ENCODE measurements at regions not wholly inside any gene's neighbourhood (a gene's known extent, or its start where the extent isn't known, plus 50 kb on each side); places are given as distances from the start of the nearest gene placed in this dataset.

DNA sequence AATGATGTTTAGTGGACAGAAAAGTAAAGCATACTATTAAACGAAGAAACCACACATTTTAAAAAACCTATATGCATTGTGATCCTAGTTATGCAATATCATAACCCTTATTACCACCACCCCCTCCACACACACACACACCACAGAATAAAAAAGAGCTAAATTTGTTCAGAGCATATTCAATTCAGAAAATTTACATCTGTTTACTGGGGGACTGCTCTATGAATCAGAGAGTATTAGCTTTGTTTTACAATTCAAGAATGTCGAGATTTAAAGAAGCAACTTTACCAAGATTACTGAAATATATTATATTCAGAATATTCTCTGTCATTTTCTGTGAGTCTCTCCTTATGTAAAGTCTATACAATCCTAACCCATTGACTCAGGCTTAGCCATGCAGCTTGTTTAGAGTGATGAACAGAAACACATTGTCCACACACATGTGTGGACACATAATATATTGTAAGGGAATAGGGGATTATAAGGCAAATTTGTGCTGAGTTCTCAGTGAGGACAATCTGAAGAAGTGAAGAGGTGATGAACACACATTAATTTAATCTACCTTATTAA is 369.6 kb upstream of the MARCKS start:
- DNase-seq (ENCODE audit: low spot score) = no peak
- intact Hi-C loops (cut with DNase I) = no loop called here
- ATAC-seq = no peak

GRCh38 chr6:113488061-113488460 is 369.1 kb upstream of the MARCKS start:
- intact Hi-C loops (cut with DNase I) = no loop called here
- no peak for DNase-seq (ENCODE audit: low spot score)
- peak; percentile 62 for ATAC-seq

DNA sequence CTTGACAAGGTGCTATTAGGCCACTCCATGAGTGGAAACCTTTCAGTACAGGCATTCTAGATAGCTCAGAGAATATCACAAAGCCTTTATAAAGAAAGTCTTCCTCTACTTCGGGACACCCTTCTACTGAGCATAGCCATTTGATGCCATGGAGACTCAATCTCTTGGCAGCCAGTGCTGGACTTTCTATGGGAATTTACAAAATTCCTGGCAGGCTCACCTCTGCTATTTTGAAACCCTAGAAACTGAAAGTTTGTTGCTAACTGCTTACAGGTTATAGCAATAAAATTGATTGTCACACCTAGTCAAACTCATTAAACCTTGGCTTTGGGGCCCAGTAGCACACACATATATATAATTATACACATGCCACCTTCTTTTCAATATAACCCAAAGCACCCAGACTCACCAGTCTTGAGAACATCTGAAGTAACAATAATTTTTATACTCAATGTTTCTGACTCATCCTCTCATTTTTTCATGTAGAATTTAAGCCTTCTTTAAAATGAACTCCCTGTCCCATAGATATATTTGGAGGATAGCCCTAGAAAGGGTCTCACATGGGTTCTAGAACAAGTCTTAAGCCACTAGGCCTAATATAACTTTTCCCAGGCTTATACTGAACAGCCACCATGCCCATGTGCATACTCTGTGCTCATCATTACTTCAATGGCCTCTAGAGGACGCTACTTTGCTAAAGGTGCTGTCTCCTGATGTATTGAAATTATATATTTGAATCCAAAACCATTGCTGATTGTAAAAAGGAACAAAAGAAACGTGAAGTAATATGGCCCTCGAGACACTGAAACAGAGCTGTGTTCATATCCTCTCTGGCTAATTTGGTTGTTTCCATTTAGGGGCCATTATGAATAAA is 368.1 kb upstream of the MARCKS start:
- DNase-seq (ENCODE audit: low spot score) (no peak), ATAC-seq (no peak)
- intact Hi-C loops (cut with DNase I) = no loop called here

- no peak for ATAC-seq
- no peak for DNase-seq (ENCODE audit: low spot score)
Observed at GRCh38 chr6:113489952-113490746, 367.0 kb upstream of the MARCKS start.

GRCh38 chr6:113491376-113491775 is 365.8 kb upstream of the MARCKS start:
- intact Hi-C loops (cut with DNase I) = no loop called here
- no peak for DNase-seq (ENCODE audit: low spot score)
- no peak for ATAC-seq

More at GRCh38 chr6:113489952-113490746, 367.0 kb upstream of the MARCKS start:
- intact Hi-C loops (cut with DNase I) = no loop called here

- intact Hi-C loops (cut with DNase I) = no loop called here
- ATAC-seq = no peak
- DNase-seq (ENCODE audit: low spot score) = no peak
Observed at GRCh38 chr6:113493991-113494390, 363.2 kb upstream of the MARCKS start.

DNA sequence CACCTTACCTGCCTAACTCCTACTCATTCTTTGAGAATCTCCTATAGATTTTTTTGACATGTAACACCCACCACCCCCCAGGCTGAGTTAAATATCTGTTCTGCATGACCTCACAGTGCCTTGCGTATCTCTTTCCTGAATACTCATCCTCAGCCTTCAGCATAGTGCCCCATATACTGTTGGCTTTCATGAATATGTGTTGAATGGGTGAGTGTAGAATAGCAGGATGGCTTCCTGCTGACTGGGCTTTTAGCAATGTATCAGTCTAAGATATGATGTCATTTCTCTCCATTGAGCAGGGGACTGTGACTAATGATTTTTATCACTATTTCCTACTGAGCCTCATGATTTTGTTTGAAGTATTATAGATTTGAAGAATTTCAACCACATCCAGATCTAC is 361.6 kb upstream of the MARCKS start:
- intact Hi-C loops (cut with DNase I) = no loop called here
- ATAC-seq (no peak), DNase-seq (ENCODE audit: low spot score) (no peak)

DNA sequence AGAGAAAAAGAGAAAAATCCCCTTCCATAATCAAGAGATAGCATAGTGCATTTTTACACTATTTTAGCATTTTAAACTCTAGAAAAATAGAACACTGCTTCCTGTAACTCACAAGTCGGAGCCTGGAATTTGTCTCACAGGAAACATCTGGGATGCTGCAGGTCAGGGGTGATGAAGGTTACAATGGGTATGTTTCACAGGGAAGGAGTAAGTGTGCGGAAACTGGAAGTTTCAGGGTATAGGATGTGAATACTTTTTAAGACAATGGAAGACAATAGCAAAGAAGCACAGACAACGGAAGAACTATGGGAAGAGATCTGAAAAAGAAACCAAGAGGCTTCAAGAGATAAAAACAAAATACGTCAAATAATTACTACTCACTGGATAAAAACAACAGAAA is 361.0 kb upstream of the MARCKS start:
- intact Hi-C loops (cut with DNase I) = no loop called here
- ATAC-seq = no peak
- DNase-seq (ENCODE audit: low spot score) = no peak

DNA sequence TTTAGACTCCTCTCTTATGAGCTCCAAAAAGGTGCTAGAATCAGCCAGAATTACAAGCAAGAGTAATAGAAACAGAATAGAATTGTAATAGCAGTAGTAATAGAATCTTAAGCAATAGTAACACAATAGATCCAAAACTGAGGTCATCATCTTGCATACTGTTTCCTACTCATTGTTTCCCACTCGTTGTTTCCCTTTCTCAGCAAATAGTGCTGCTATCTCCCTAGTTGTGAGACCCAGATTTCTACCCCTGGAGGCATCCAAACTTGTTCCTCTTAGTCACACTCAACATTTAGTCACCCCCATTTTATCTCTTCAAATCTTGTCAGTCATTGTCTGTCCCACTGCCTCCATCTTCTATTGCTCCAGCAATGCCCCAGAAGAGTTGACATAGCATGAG is 356.9 kb upstream of the MARCKS start:
- DNase-seq (ENCODE audit: low spot score) (no peak), ATAC-seq (no peak)
- intact Hi-C loops (cut with DNase I) = no loop called here

- intact Hi-C loops (cut with DNase I) = no loop called here
- no peak for ATAC-seq
Observed at GRCh38 chr6:113505084-113505699, 352.0 kb upstream of the MARCKS start.

DNA sequence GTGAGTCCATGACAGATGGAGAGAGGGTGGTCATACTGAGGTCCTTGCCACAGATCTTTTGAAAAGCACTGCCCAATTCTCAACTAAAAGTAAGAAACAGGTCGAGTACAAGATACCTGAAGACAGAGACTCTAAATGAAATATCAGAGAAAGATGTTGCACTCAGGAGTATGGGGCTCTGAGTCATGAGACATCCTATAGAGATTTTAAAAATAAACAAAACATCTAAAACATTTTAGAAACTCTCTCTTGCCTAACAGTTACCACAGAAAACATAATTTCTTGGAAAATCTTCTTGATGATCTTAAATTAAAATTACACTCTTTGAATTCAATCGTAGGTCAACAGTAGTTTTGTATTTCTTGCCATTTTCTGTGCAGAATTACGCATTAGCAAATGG is 348.9 kb upstream of the MARCKS start:
- intact Hi-C loops (cut with DNase I) = no loop called here
- no peak for ATAC-seq

More at GRCh38 chr6:113505084-113505699, 352.0 kb upstream of the MARCKS start:
- no peak for DNase-seq (ENCODE audit: low spot score)

GRCh38 chr6:113511100-113511499 is 346.0 kb upstream of the MARCKS start:
- DNase-seq (ENCODE audit: low spot score) (no peak), ATAC-seq (no peak)
- intact Hi-C loops (cut with DNase I) = no loop called here

More for the DNA sequence above, 348.9 kb upstream of the MARCKS start:
- DNase-seq (ENCODE audit: low spot score) = no peak

- DNase-seq (ENCODE audit: low spot score) = no peak
- intact Hi-C loops (cut with DNase I) = no loop called here
- no peak for ATAC-seq
Observed at GRCh38 chr6:113512576-113512975, 344.6 kb upstream of the MARCKS start.

- DNase-seq (ENCODE audit: low spot score) = no peak
- no peak for ATAC-seq
- intact Hi-C loops (cut with DNase I) = no loop called here
Observed at GRCh38 chr6:113513086-113513485, 344.1 kb upstream of the MARCKS start.

- DNase-seq (ENCODE audit: low spot score) = no peak
- intact Hi-C loops (cut with DNase I) = no loop called here
- no peak for ATAC-seq
Observed at GRCh38 chr6:113522376-113522775, 334.8 kb upstream of the MARCKS start.

DNA sequence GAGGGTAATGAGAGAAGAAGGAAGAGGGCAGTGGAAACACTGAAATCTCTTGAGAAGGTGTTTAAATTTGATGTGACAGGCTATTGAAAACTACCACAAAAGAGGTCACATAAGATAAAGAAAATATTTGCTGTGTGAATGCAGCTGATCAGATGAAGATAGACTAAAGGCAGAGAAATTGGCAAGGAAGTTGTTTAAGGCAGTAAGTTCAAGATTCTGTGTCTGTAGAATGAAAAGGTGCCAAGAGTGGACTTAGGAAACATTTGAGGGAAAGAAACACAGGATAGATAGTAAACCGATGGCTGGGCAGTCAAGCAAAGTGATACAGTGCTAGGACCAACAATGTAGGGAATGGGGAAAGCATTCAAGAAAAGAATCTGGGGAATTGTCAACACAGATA is 332.3 kb upstream of the MARCKS start:
- no peak for ATAC-seq
- intact Hi-C loops (cut with DNase I) = no loop called here
- no peak for DNase-seq (ENCODE audit: low spot score)

GRCh38 chr6:113526553-113526952 is 330.6 kb upstream of the MARCKS start:
- no peak for DNase-seq (ENCODE audit: low spot score)
- ATAC-seq = no peak
- intact Hi-C loops (cut with DNase I) = no loop called here

- DNase-seq (ENCODE audit: low spot score) (no peak), ATAC-seq (no peak)
- intact Hi-C loops (cut with DNase I) = no loop called here
Observed at GRCh38 chr6:113526995-113527394, 330.1 kb upstream of the MARCKS start.

GRCh38 chr6:113528111-113528510 is 329.0 kb upstream of the MARCKS start:
- ATAC-seq (no peak), DNase-seq (ENCODE audit: low spot score) (no peak)
- intact Hi-C loops (cut with DNase I) = no loop called here

DNA sequence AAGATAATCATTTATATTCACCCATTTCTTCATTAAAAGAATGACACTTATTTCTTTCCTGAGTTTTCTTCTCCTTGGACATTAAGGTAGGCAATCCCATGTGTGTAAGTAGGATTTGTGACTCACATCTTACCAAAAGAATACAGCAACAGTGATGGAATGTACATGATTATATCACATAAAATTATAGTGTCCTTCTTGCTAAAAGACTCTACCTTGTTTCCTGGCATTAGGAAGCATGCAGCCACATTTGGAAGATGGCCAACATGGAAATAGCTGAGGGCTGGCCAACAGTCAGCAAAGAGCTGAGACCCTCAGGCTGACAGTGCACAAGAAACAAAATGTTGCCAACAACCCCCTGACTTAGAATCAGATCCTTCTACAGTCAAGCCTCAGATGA is 327.9 kb upstream of the MARCKS start:
- DNase-seq (ENCODE audit: low spot score) (no peak), ATAC-seq (no peak)
- intact Hi-C loops (cut with DNase I) = no loop called here
